ENCODE measurements at regions not wholly inside any gene's neighbourhood (a gene's known extent, or its start where the extent isn't known, plus 50 kb on each side); places are given as distances from the start of the nearest gene placed in this dataset.

DNA sequence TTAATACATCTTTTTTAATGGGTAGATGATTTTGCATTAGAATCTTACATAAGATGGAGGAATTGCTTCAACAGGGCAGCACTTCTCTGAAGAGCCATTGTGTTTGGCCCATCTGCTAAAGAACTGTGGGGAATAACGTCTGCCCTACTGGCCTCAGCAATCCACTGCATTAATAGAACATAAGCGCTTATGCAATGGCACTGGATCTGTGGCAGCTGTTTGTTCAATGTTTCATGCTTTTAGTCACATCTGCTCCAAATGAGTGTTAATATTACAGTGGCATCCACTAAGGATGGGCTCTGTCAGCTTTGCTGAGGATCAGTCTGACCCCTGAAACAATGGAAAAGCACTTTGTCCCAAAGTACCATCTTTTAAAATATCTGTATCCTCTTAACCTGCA is 279.0 kb upstream of the GK2 start:
- no peak overlapping the region for H4K5ac ChIP-seq (ENCODE audit: low read depth, low read length)
- H2BK5ac ChIP-seq (ENCODE audit: low read depth, low read length, poor library complexity, severe bottlenecking) = no peak overlapping the region
- no peak overlapping the region for H3K4ac ChIP-seq (ENCODE audit: low read depth, low read length)
- H3K18ac ChIP-seq (ENCODE audit: low read depth, low read length) = no peak overlapping the region
- no peak overlapping the region for H2BK120ac ChIP-seq (ENCODE audit: low read depth, low read length)
- no peak overlapping the region for H3K56ac ChIP-seq (ENCODE audit: extremely low read depth, insufficient read depth, low read length)
- no peak overlapping the region for H3K9ac ChIP-seq (ENCODE audit: low read depth, low read length)
- no peak overlapping the region for H3K23ac ChIP-seq (ENCODE audit: low read depth, low read length)
- no peak overlapping the region for H2AK5ac ChIP-seq (ENCODE audit: low read depth, low read length)
- H3K4me3 ChIP-seq (ENCODE audit: insufficient read depth, low read depth, low read length) = no peak overlapping the region
- BruUV-seq (replicated peaks) = no TSS peak
- H3K79me1 ChIP-seq (ENCODE audit: low read depth in 1 of 2, low read length in 2 of 2) = no peaks in the 10 kb centered on the region
- ChIA-PET CTCF (no interaction called here), POLR2A (ENCODE audit: unreplicated experiment) (no interaction called here)
- ATAC-seq (ENCODE audit: low read depth) (no peak), DNase-seq (no peak)
- in situ Hi-C loops (cut with MboI; ENCODE audit: low sequenced_read_pairs) (no loop called here), dilution Hi-C loops (cut with HindIII; ENCODE audit: low sequenced_read_pairs, unreplicated experiment) (no loop called here), intact Hi-C loops (cut with micrococcal nuclease) (no loop called here)
- TF ChIP-seq, protein P1, sequence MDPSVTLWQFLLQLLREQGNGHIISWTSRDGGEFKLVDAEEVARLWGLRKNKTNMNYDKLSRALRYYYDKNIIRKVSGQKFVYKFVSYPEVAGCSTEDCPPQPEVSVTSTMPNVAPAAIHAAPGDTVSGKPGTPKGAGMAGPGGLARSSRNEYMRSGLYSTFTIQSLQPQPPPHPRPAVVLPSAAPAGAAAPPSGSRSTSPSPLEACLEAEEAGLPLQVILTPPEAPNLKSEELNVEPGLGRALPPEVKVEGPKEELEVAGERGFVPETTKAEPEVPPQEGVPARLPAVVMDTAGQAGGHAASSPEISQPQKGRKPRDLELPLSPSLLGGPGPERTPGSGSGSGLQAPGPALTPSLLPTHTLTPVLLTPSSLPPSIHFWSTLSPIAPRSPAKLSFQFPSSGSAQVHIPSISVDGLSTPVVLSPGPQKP (IDR thresholded peaks at IDR 0.05; ENCODE audit: borderline replicate concordance, low read depth, low read length) = no peak
- no peak for TF ChIP-seq BHLHE40 (IDR thresholded peaks at IDR 0.05; ENCODE audit: low read depth, low read length)
- TF ChIP-seq NFE2L2 (IDR thresholded peaks at IDR 0.05; ENCODE audit: low read depth, low read length) = no peak
- TF ChIP-seq RAD21 (IDR thresholded peaks at IDR 0.05; ENCODE audit: low read length) = no peak
- TF ChIP-seq RCOR1 (IDR thresholded peaks at IDR 0.05; ENCODE audit: insufficient replicate concordance, low read length) = no peak
- no peak for TF ChIP-seq MXI1 (IDR thresholded peaks at IDR 0.05; ENCODE audit: borderline replicate concordance, low read depth, low read length)
- no peak for TF ChIP-seq RFX5 (IDR thresholded peaks at IDR 0.05; ENCODE audit: low read depth, low read length)
- no peak for TF ChIP-seq CTCF (conservative IDR thresholded peaks at IDR 0.05; ENCODE audit: low read depth, low read length)
- no peaks in the 10 kb centered on the region for H3K36me3 ChIP-seq (ENCODE audit: control insufficient read depth, insufficient read depth, low read length)
- no peaks in the 10 kb centered on the region for H4K20me1 ChIP-seq (ENCODE audit: insufficient read depth, low read length)
- H2AFZ ChIP-seq (replicated peaks; ENCODE audit: low read length, poor library complexity) = no peak overlapping the region
- H2BK15ac ChIP-seq (ENCODE audit: low read depth, low read length) = no peak overlapping the region
- H4K91ac ChIP-seq (ENCODE audit: insufficient read depth, low read depth, low read length) = no peak overlapping the region
- no peak overlapping the region for H2AK9ac ChIP-seq (replicated peaks; ENCODE audit: low read depth, low read length, poor library complexity)
- no peak overlapping the region for H4K8ac ChIP-seq (ENCODE audit: low read depth in 2 of 2, low read length in 2 of 2)
- no peaks in the 10 kb centered on the region for H3K9me3 ChIP-seq (ENCODE audit: control insufficient read depth, insufficient read depth, low read length)
- no peak overlapping the region for H3K27ac ChIP-seq (ENCODE audit: insufficient read depth, low read length)
- H3K4me1 ChIP-seq (ENCODE audit: control insufficient read depth, insufficient read depth, low read length) = peaks cover 7% of the 10 kb centered on the region
- no peak overlapping the region for H3K14ac ChIP-seq (replicated peaks; ENCODE audit: low read depth, low read length)
- WGBS, 2 experiments (ENCODE audit: extremely low coverage in 2 of 2, insufficient read length in 1 of 2) = no CpG with 5 or more reads among the region's 2 CpGs
- no peak overlapping the region for H2BK20ac ChIP-seq (ENCODE audit: low read depth, low read length)
- no peak overlapping the region for H3K4me2 ChIP-seq (ENCODE audit: low read depth, low read length)
- peaks cover 4% of the 10 kb centered on the region for H3K9me1 ChIP-seq (ENCODE audit: insufficient read depth, low read length)
- H3K27me3 ChIP-seq (ENCODE audit: control insufficient read depth, insufficient read depth, low read length) = peaks cover 2% of the 10 kb centered on the region

All from IMR-90 (cell line).